Activated CD8-positive, alpha-beta T cell treated with anti-CD3 and anti-CD28 coated beads for 36 hours (primary cell): ENCODE measurements at regions not wholly inside any gene's neighbourhood (a gene's known extent, or its start where the extent isn't known, plus 50 kb on each side); places are given as distances from the start of the nearest gene placed in this dataset.

ENCODE experiments used
- ATAC-seq: fragments of 200-7000 bp; cut with Tn5 transposase; one replicate; pipeline ENCODE4 v1.10.0; 2021; ENCODE audit warnings: mild to moderate bottlenecking, moderate library complexity
- CTCF ChIA-PET: fragments of 350-600 bp; sonication (Branson Sonifier 250); formaldehyde crosslinking; loops from one replicate; lab custom pipeline; 2021; ENCODE audit warnings: antibody characterized with exemption; lab: Charles Lee
- POLR2A ChIA-PET: fragments of 350-600 bp; sonication (Branson Sonifier 250); formaldehyde crosslinking; loops from one replicate; lab custom pipeline; 2021; ENCODE audit warnings: antibody characterized with exemption; lab: Charles Lee
- DNase-seq: peaks from one replicate; pipeline ENCODE4 v3.0.0-alpha.2; 2020
- H3K27ac Mint-ChIP-seq: one replicate; pipeline ENCODE4 v1.8.0; 2021; ENCODE audit warnings: mild to moderate bottlenecking, mixed read lengths
- H3K27me3 Mint-ChIP-seq: one replicate; pipeline ENCODE4 v1.8.0; 2021; ENCODE audit warnings: mixed read lengths
- H3K36me3 Mint-ChIP-seq: one replicate; pipeline ENCODE4 v1.8.0; 2021; ENCODE audit warnings: low read depth, mixed read lengths
- H3K4me1 Mint-ChIP-seq: one replicate; pipeline ENCODE4 v1.8.0; 2021; ENCODE audit warnings: low read depth, mixed read lengths
- H3K4me3 Mint-ChIP-seq: one replicate; pipeline ENCODE4 v1.8.0; 2021; ENCODE audit warnings: mild to moderate bottlenecking, moderate library complexity, mixed read lengths
- H3K9me3 Mint-ChIP-seq: one replicate; pipeline ENCODE4 v1.8.0; 2021; ENCODE audit warnings: mixed read lengths
- intact Hi-C: fragments of 100-400 bp; cut with micrococcal nuclease; formaldehyde crosslinking; loops from one replicate; pipeline ENCODE4 v1.10.0; 2022
- TF ChIP-seq, protein P1 (sequence below): fragments of 200-600 bp; IDR thresholded peaks from one replicate; pipeline ENCODE4 v1.8.0; 2022; ENCODE audit warnings: antibody characterized with exemption, mild to moderate bottlenecking

- no peak overlapping the region for H3K4me3 Mint-ChIP-seq
- TF ChIP-seq, protein P1, sequence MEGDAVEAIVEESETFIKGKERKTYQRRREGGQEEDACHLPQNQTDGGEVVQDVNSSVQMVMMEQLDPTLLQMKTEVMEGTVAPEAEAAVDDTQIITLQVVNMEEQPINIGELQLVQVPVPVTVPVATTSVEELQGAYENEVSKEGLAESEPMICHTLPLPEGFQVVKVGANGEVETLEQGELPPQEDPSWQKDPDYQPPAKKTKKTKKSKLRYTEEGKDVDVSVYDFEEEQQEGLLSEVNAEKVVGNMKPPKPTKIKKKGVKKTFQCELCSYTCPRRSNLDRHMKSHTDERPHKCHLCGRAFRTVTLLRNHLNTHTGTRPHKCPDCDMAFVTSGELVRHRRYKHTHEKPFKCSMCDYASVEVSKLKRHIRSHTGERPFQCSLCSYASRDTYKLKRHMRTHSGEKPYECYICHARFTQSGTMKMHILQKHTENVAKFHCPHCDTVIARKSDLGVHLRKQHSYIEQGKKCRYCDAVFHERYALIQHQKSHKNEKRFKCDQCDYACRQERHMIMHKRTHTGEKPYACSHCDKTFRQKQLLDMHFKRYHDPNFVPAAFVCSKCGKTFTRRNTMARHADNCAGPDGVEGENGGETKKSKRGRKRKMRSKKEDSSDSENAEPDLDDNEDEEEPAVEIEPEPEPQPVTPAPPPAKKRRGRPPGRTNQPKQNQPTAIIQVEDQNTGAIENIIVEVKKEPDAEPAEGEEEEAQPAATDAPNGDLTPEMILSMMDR, result no peak
- ATAC-seq (no peak), DNase-seq (no peak)
- H3K27me3 Mint-ChIP-seq, result peaks cover 10% of the 10 kb centered on the region
- intact Hi-C loops, result no loop called here
- no peak overlapping the region for H3K27ac Mint-ChIP-seq
- ChIA-PET CTCF (interaction anchor here (1.2 kb wide), 1 partner anchor 494 kb away, joined by 3 read pairs; no protein-coding TSS in a partner anchor), POLR2A (no interaction called here)
- H3K4me1 Mint-ChIP-seq, result no peaks in the 10 kb centered on the region
- no peaks in the 10 kb centered on the region for H3K36me3 Mint-ChIP-seq
- no peaks in the 10 kb centered on the region for H3K9me3 Mint-ChIP-seq
These were observed 76.3 kb downstream of the SUCNR1 start for GRCh38 chr3:151949706-151950105.

DNA sequence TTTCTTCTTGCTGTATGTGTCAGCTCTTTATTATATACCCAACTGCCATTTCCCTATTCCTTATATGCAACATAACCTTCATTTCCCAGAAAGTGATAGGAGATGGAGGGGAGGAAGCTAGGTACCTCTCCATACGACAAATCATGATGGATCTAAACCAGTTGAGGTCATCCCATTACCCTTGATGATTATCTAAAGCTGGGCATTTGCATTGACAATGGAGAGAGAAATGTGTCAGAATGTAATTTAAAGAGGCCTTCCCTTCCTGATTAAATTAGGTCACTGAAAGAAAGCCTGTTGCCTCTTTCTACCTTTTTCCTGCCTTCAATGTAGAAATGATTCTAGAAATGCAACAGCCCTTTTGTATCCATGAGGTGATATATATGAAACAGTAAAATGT lies 81.9 kb downstream of the SUCNR1 start:
- ChIA-PET POLR2A (no interaction called here), CTCF (no interaction called here)
- TF ChIP-seq, protein P1, result no peak
- Mint-ChIP-seq H3K36me3 (no peaks in the 10 kb centered on the region), H3K4me3 (no peak overlapping the region), H3K4me1 (no peaks in the 10 kb centered on the region), H3K9me3 (no peaks in the 10 kb centered on the region), H3K27me3 (no peaks in the 10 kb centered on the region), H3K27ac (no peak overlapping the region)
- intact Hi-C loops, result no loop called here
- no peak for DNase-seq
- ATAC-seq, result no peak

DNA sequence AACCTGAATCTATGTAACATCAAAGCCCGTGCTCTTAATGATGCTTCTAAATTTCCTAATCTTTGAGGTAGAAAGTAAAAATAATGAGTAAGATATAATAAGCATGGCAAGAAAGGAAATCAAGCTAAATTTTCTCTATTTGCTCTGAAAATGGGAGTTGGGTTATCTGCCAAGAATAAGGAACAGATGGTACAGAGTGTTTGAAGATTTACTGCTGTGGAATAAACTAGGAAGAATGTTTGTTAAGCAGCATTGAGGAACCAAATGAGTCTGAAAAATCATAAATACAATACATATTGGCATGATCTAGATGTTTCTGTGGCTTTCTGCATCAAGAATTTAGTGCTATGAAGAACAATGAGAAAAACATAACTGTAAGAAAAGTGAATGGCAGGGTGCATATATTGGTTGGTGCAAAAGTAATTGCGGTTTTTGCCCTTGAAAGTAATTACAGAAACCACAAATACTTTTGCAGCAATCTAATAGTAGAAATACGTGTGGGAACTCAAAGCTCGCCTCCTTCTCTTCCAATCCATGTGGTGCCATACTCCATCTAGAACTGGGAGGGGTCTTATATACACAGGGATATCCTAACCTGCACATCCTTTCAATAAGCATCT lies 87.6 kb downstream of the SUCNR1 start:
- DNase-seq (no peak), ATAC-seq (no peak)
- CTCF ChIA-PET, result no interaction called here
- H3K9me3 Mint-ChIP-seq, result no peaks in the 10 kb centered on the region
- TF ChIP-seq, protein P1, result no peak
- H3K27ac Mint-ChIP-seq, result no peak overlapping the region
- H3K36me3 Mint-ChIP-seq, result no peaks in the 10 kb centered on the region
- H3K27me3 Mint-ChIP-seq, result peaks cover 2% of the 10 kb centered on the region
- no peak overlapping the region for H3K4me3 Mint-ChIP-seq
- POLR2A ChIA-PET, result interaction anchor here (0.9 kb wide), 1 partner anchor 29 kb away, joined by 3 read pairs; no protein-coding TSS in a partner anchor
- intact Hi-C loops, result no loop called here
- no peaks in the 10 kb centered on the region for H3K4me1 Mint-ChIP-seq

GRCh38 chr3:151962352-151962751 lies 88.9 kb downstream of the SUCNR1 start:
- H3K36me3 Mint-ChIP-seq, result no peaks in the 10 kb centered on the region
- TF ChIP-seq, protein P1, result no peak
- H3K27me3 Mint-ChIP-seq, result peaks cover 2% of the 10 kb centered on the region
- no peaks in the 10 kb centered on the region for H3K9me3 Mint-ChIP-seq
- POLR2A ChIA-PET, result interaction anchor here (0.6 kb wide), 1 partner anchor 562 kb away, joined by 3 read pairs; no protein-coding TSS in a partner anchor
- ATAC-seq, result no peak
- DNase-seq, result no peak
- H3K4me3 Mint-ChIP-seq, result no peak overlapping the region
- H3K4me1 Mint-ChIP-seq, result no peaks in the 10 kb centered on the region
- CTCF ChIA-PET, result no interaction called here
- intact Hi-C loops, result no loop called here
- no peak overlapping the region for H3K27ac Mint-ChIP-seq

GRCh38 chr3:151962912-151963311 lies 89.5 kb downstream of the SUCNR1 start:
- ChIA-PET POLR2A (no interaction called here), CTCF (no interaction called here)
- TF ChIP-seq, protein P1, result no peak
- no peak overlapping the region for H3K27ac Mint-ChIP-seq
- DNase-seq (no peak), ATAC-seq (no peak)
- no peaks in the 10 kb centered on the region for H3K4me1 Mint-ChIP-seq
- intact Hi-C loops, result no loop called here
- no peaks in the 10 kb centered on the region for H3K9me3 Mint-ChIP-seq
- no peaks in the 10 kb centered on the region for H3K36me3 Mint-ChIP-seq
- no peak overlapping the region for H3K4me3 Mint-ChIP-seq
- H3K27me3 Mint-ChIP-seq, result peaks cover 2% of the 10 kb centered on the region
